ENCODE measurements at regions not wholly inside any gene's neighbourhood (a gene's known extent, or its start where the extent isn't known, plus 50 kb on each side); places are given as distances from the start of the nearest gene placed in this dataset.

GRCh38 chr1:56236688-56237087, 342.7 kb downstream of the PLPP3 start:
- no peaks in the 10 kb centered on the region for H3K4me1 ChIP-seq (ENCODE audit: control insufficient read depth, insufficient read depth, low read length)
- no peak for ATAC-seq
- WGBS (ENCODE audit: insufficient coverage, insufficient replicate concordance, low lambda C conversion rate, missing lambda C conversion rate), result 19% methylated on average over 4 of the region's 4 CpGs
- TF ChIP-seq PAX8 (IDR thresholded peaks at IDR 0.05) (no peak), ETV6 (conservative IDR thresholded peaks at IDR 0.05 in 1 of 2, IDR thresholded peaks at IDR 0.05 in 1 of 2; ENCODE audit: borderline replicate concordance in 1 of 2, low read depth in 1 of 2) (no peak), ZNF622 (IDR thresholded peaks at IDR 0.05) (no peak), SUZ12 (IDR thresholded peaks at IDR 0.05; ENCODE audit: unreplicated experiment) (no peak), CEBPB (IDR thresholded peaks at IDR 0.05; ENCODE audit: borderline replicate concordance in 1 of 2, low read depth in 2 of 2, low read length in 2 of 2) (no peak), BRCA1 (IDR thresholded peaks at IDR 0.05; ENCODE audit: low read depth, low read length) (no peak), NR2C2 (IDR thresholded peaks at IDR 0.05; ENCODE audit: borderline replicate concordance, control insufficient read depth, insufficient read length, low read depth) (no peak), EP300 (IDR thresholded peaks at IDR 0.05; ENCODE audit: borderline replicate concordance in 1 of 2, control insufficient read depth in 1 of 2, low read depth in 2 of 2, low read length in 2 of 2) (no peak), MEF2B (IDR thresholded peaks at IDR 0.05; ENCODE audit: partially characterized antibody, poor library complexity, severe bottlenecking) (no peak)
- TF ChIP-seq, protein P1, sequence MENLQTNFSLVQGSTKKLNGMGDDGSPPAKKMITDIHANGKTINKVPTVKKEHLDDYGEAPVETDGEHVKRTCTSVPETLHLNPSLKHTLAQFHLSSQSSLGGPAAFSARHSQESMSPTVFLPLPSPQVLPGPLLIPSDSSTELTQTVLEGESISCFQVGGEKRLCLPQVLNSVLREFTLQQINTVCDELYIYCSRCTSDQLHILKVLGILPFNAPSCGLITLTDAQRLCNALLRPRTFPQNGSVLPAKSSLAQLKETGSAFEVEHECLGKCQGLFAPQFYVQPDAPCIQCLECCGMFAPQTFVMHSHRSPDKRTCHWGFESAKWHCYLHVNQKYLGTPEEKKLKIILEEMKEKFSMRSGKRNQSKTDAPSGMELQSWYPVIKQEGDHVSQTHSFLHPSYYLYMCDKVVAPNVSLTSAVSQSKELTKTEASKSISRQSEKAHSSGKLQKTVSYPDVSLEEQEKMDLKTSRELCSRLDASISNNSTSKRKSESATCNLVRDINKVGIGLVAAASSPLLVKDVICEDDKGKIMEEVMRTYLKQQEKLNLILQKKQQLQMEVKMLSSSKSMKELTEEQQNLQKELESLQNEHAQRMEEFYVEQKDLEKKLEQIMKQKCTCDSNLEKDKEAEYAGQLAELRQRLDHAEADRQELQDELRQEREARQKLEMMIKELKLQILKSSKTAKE (IDR thresholded peaks at IDR 0.05; ENCODE audit: low read depth, poor library complexity, severe bottlenecking), result no peak
- TF ChIP-seq, protein P2, sequence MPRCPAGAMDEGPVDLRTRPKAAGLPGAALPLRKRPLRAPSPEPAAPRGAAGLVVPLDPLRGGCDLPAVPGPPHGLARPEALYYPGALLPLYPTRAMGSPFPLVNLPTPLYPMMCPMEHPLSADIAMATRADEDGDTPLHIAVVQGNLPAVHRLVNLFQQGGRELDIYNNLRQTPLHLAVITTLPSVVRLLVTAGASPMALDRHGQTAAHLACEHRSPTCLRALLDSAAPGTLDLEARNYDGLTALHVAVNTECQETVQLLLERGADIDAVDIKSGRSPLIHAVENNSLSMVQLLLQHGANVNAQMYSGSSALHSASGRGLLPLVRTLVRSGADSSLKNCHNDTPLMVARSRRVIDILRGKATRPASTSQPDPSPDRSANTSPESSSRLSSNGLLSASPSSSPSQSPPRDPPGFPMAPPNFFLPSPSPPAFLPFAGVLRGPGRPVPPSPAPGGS (IDR thresholded peaks at IDR 0.05; ENCODE audit: borderline replicate concordance, insufficient read depth, low read depth, low read length, poor library complexity, severe bottlenecking), result no peak
- TF ChIP-seq, protein P3, sequence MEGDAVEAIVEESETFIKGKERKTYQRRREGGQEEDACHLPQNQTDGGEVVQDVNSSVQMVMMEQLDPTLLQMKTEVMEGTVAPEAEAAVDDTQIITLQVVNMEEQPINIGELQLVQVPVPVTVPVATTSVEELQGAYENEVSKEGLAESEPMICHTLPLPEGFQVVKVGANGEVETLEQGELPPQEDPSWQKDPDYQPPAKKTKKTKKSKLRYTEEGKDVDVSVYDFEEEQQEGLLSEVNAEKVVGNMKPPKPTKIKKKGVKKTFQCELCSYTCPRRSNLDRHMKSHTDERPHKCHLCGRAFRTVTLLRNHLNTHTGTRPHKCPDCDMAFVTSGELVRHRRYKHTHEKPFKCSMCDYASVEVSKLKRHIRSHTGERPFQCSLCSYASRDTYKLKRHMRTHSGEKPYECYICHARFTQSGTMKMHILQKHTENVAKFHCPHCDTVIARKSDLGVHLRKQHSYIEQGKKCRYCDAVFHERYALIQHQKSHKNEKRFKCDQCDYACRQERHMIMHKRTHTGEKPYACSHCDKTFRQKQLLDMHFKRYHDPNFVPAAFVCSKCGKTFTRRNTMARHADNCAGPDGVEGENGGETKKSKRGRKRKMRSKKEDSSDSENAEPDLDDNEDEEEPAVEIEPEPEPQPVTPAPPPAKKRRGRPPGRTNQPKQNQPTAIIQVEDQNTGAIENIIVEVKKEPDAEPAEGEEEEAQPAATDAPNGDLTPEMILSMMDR (IDR thresholded peaks at IDR 0.05 in 2 of 3, conservative IDR thresholded peaks at IDR 0.05 in 1 of 3; ENCODE audit: control insufficient read depth in 2 of 3, extremely low read depth in 1 of 3, insufficient read depth in 1 of 3, low read depth in 3 of 3, low read length in 3 of 3), result no peak
- TF ChIP-seq, protein P4, sequence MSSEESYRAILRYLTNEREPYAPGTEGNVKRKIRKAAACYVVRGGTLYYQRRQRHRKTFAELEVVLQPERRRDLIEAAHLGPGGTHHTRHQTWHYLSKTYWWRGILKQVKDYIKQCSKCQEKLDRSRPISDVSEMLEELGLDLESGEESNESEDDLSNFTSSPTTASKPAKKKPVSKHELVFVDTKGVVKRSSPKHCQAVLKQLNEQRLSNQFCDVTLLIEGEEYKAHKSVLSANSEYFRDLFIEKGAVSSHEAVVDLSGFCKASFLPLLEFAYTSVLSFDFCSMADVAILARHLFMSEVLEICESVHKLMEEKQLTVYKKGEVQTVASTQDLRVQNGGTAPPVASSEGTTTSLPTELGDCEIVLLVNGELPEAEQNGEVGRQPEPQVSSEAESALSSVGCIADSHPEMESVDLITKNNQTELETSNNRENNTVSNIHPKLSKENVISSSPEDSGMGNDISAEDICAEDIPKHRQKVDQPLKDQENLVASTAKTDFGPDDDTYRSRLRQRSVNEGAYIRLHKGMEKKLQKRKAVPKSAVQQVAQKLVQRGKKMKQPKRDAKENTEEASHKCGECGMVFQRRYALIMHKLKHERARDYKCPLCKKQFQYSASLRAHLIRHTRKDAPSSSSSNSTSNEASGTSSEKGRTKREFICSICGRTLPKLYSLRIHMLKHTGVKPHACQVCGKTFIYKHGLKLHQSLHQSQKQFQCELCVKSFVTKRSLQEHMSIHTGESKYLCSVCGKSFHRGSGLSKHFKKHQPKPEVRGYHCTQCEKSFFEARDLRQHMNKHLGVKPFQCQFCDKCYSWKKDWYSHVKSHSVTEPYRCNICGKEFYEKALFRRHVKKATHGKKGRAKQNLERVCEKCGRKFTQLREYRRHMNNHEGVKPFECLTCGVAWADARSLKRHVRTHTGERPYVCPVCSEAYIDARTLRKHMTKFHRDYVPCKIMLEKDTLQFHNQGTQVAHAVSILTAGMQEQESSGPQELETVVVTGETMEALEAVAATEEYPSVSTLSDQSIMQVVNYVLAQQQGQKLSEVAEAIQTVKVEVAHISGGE (CRISPR knock-in tag; IDR thresholded peaks at IDR 0.05), result no peak
- no peak overlapping the region for H3K9ac ChIP-seq (ENCODE audit: control insufficient read depth, insufficient read depth, low read length)
- no peak for DNase-seq (ENCODE audit: low read depth, low spot score)
- no peaks in the 10 kb centered on the region for H3K79me2 ChIP-seq (ENCODE audit: control insufficient read depth, insufficient read depth, low read length)
- no peak overlapping the region for H3K27ac ChIP-seq (ENCODE audit: control insufficient read depth, insufficient read depth)
- ChIA-PET RAD21 (ENCODE audit: unreplicated experiment) (interaction anchor here (0.9 to 1.7 kb wide), 2 partner anchors 13 to 340 kb away, joined by 3 read pairs; no protein-coding TSS in a partner anchor), CTCF (interaction anchor here (0.8 kb wide), 1 partner anchor 93 kb away, joined by 3 read pairs; no protein-coding TSS in a partner anchor), SMC1A (ENCODE audit: uncharacterized antibody, unreplicated experiment) (interaction anchor here (0.7 to 2.2 kb wide), 7 partner anchors 8 to 90 kb away, joined by 3 to 7 read pairs (median 3); no protein-coding TSS in a partner anchor), POLR2A (interaction anchor here (0.6 kb wide), 1 partner anchor 468 kb away, joined by 5 read pairs; no protein-coding TSS in a partner anchor)
- no peaks in the 10 kb centered on the region for H3K27me3 ChIP-seq (replicated peaks in 1 of 2; ENCODE audit: control insufficient read depth in 2 of 2, insufficient read depth in 2 of 2, low read length in 1 of 2)
- no peak for FAIRE-seq
- no peaks in the 10 kb centered on the region for H3K9me3 ChIP-seq (replicated peaks; ENCODE audit: control insufficient read depth, insufficient read depth, low read length)
- no peak overlapping the region for H2AFZ ChIP-seq (ENCODE audit: control insufficient read depth, low read depth, low read length)
- BruUV-seq (replicated peaks), result no TSS peak
- in situ Hi-C loops (cut with MboI) (no loop called here), intact Hi-C loops (cut with micrococcal nuclease; ENCODE audit: unreplicated experiment) (loop anchor here (5.0 kb wide), 1 partner anchor 96 kb away; no protein-coding TSS in a partner anchor)
- no peaks in the 10 kb centered on the region for H4K20me1 ChIP-seq (ENCODE audit: control insufficient read depth, insufficient read depth)
- H3K4me2 ChIP-seq (ENCODE audit: control insufficient read depth, insufficient read depth), result no peak overlapping the region
- no peaks in the 10 kb centered on the region for H3K36me3 ChIP-seq (ENCODE audit: control insufficient read depth in 2 of 2, insufficient read depth in 2 of 2, low read length in 1 of 2)
- no peak overlapping the region for H3K4me3 ChIP-seq
